GM18511 (cell line): ENCODE measurements at regions not wholly inside any gene's neighbourhood (a gene's known extent, or its start where the extent isn't known, plus 50 kb on each side); places are given as distances from the start of the nearest gene placed in this dataset.

ENCODE experiments used
- ATAC-seq: cut with Tn5 transposase; IDR thresholded peaks from one replicate; pipeline ENCODE4 v1.9.1; 2021; ENCODE audit warnings: mild to moderate bottlenecking, moderate library complexity; ENCODE audit not compliant: unreplicated experiment

DNA sequence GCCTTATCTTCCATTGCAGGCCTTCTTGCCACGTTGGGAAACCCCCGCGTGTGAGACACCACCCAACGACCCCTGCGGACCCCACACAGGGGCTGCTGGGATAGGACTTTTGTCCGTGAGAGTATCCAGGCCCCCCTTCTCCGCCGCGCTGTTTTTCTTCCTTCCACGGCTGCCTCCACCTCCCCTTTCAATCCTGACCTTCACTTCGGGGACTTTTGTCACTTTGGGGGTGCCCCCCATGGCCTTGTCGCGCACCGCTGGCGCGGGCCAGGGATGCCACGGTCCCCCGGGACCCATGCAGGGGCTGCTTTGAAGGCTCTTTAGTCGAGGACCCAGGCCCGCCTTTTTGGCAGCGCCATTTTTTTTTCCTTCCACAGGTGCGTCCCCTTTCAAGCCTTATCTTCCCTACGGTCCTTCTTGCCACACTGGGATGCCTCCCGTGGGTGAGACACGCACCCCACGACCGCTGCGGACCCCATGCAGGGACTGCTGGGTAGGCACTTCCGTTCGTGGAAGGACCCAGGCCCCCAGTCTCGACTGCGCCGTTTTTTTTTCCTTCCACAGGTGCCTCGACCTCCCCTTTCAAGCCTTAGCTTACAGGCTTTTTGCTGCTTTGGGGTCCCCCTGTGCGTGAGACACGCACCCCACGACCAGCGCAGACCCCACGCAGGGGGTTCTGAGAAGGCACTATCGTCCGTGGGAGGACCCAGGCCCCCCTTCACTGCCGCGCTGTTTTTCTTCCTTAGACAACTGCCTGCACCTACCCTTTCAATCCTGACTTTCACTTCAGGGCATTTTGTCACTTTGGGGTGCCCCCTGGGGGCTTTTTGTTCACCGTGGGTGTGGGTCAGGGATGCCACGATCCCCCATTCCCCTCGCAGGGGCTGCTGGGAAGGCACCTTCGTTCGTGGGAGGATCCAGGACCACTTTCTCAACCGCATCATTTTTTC, 267.4 kb downstream of the ALG10 start:
- ATAC-seq: no peak

DNA sequence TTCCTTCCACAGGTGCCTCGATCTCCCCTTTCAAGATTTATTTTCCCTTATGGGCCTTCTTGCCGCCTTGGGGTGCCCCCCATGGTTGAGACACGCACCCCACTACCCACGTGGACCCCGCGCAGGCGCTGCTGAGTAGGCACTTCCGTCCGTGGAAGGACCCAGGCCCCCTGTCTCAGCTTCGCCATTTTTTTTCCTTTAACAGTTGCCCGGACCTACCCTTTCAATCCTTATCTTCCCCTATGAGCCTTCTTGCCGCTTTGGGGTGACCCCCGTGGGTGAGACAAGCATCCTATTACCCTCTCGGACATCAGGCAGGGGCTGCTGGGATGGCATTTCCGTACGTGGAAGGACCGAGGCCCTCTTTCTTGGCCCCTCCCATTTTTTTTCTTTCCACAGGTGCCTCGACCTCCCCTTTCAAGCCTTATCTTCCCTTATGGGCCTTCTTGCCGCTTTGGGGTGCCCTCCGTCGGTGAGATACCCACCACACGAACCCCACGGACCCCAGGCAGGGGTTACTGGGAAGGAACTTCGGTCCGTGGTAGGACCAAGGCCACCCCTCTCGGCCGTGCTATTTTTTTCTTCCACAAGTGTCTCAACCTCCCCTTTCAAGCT, 268.2 kb downstream of the ALG10 start:
- no peak for ATAC-seq

DNA sequence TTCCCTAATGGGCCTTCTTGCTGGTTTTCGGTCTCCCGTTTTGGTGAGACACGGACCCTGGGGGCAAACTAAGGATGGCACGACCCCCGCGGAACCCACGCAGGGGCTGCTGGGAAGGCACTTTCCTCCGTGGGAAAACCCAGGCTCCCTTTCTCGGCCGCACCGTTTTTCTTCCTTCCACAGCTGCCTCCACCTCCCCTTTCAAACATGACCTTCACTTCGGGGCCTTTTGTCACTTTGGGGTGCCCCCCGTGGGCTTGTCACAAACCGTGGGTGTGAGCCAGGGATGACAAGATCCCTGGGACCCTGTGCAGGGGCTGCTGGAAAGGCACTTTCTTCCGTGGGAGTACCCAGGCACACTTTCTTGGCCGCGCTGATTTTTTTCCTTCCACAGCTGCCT, 268.7 kb downstream of the ALG10 start:
- no peak for ATAC-seq

DNA sequence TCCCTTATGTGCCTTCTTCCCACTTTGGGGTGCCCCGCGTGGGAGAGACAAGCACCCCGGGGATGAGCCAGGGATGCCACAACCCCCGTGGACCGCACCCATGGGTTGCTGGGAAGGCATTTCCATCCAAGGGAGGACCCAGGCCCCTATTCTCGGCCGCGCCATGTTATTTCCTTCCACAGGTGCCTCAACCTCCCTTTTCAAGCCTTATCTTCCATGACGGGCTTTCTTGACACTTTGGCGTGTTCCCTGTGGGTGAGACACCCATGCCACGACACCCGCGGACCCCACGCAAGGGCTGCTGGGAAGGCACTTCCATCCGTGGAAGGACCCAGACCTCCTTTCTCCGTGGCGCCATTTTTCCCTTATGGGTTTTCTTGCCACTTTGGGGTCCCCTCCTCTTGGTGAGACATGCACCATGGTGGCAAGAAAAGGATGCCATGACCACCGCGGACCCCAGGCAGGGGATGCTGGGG, 269.2 kb downstream of the ALG10 start:
- no peak for ATAC-seq

DNA sequence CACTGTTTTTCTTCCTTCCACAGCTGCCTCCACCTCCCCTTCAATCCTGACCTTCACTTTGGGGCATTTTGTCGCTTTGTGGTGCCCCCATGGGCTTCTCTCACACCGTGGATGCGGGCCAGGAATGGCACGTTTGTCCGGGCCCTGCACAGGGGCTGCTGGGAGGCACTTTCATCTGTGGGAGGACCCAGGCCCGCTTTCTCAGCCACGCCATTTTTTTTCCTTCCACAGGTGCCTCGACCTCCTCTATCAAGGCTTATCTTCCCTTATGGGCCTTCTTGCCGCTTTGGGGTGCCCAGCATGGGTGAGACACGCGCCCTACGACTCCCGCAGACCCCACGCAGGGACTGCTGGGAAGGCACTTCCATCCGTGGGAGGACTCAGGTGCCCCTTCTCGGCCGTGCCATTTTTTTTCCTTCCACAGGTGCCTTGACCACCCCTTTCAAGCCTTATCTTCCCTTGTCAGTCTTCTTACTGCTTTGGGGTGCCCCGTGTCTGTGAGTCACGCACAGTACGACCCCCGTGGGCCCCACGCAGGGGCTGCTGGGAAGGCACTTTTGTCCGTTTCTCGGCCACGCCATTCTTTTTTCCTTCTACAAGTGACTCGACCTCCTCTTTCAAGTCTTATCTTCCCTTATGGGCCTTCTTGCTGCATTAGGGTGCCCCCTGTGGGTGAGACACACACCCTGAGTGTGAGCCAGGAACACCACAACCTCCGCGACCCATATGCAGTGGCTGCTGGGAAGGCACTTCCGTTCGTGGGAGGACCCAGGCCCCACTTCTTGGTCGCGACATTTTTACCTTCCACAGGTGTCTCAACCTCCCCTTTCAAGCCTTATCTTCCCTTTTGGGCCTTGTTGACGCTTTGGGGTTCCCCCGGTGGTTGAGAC, 270.7 kb downstream of the ALG10 start:
- ATAC-seq: no peak

DNA sequence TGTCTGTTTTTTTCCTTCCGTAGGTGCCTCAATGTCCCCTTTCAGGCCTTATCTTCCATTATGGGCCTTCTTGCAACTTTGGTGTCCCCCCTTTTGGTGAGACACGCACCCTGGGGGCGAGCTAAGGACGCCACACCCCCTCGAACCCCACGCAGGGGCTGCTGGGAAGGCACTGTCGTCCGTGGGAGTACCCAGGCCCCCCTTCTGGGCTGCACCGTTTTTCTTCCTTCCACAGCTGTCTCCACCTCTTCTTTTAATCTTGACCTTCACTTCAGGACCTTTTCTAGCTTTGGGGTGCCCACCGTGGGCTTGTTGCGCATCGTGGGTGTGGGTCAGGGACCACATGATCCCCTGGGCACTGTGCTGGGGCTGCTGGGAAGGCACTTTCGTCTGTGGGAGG, 271.8 kb downstream of the ALG10 start:
- ATAC-seq: no peak

DNA sequence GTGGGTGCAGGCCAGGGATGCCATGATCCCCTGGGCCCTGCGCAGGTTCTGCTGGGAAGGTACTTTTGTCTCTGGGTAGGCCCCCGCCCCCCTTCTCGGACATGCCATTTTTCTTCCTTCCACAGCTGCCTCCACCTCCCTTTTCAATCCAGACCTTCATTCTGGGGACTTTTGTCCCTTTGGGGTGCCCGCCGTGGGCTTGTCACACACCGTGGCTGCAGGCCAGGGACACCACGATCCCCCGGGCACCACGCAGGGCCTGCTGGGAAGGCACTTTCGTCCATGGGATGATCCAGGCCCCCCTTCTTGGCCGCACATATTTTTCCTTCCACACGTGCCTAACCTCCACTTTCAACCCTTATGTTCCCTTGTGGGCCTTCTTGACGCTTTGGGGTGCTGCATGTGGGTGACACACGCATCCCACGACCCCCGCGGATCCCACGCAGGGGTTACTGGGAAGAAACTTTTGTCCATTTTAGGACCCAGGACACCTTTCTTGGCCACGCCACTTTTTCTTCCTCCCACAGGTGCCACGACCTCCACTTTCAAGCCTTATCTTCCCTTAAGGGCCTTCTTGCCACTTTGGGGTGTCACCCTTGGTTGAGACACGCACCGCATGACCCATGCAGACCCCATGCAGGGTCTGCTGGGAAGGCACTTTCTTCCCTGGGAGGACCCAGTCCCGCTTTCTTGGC, 272.5 kb downstream of the ALG10 start:
- no peak for ATAC-seq

DNA sequence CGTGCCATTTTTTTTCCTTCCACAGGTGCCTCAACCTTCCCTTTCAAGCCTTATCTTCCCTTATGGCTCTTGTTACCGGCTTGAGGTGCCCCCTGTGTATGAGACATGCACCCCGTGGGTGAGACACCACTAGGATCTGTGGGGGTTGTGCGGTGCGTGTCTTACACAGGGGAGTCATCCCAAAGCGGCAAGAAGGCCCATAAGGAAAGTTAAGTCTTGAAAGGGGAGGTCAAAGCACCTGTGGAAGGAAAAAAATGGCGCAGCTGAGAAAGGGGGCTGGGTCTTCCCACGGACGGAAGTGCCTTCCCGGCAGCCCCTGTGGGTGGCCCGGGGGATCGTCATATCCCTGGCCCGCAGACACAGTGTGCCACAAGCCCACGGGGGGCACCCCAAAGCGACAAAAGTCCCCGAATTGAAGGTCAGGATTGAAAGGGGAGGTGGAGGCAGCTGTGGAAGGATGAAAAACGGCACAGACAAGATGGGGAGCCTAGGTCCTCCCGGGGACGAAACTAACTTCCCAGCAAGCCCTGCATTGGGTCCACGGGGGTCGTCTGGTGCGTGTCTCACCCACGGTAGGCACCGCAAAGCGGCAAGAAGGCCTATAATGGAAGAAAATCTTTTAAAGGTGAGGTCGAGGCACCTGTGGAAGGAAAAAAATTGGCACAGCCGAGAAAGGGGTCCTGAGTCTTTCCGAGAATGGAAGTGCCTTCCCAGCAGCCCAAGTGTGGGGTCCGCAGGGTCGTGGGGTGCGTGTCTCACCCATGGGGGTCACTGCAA, 273.3 kb downstream of the ALG10 start:
- ATAC-seq: no peak

DNA sequence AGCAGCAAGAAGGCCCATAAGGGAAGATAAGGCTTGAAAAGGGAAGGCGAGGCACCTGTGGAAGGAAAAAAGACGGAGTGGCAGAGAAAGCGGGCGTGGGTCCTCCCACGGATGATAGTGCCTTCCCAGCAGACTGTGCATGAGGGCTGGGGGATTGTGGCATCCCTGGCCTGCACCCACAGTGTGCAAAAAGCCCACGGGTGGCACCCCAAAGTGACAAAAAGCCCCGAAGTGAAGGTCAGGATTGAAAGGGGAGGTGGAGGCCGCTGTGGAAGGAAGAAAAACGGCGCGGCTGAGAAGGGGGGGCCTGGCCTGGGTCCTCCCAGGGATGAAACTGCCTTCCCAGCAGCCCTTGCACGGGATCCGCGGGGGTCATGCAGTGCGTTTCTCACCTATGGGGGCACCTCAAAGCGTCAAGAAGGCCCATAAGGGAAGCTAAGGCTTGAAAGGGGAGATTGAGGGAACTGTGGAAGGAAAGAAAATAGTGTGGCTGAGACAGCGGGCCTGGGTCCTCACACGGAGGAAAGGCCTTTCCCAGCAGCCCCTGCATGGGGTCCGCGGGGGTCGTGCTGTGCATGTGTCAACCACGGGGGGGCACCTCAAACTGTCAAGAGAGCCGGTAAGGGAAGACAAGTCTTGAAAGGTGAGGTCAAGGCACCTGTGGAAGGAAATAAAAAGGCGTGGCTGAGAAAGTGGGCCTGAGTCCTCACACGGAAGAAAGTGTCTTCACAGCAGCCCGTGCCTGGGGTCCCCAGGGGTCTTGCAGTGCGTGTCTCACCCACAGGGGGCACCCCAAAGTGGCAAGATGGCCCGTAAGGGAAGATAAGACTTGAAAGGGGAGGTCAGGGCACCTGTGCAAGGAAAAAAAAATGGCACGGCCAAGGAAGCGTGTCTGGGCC, 274.1 kb downstream of the ALG10 start:
- ATAC-seq: no peak

DNA sequence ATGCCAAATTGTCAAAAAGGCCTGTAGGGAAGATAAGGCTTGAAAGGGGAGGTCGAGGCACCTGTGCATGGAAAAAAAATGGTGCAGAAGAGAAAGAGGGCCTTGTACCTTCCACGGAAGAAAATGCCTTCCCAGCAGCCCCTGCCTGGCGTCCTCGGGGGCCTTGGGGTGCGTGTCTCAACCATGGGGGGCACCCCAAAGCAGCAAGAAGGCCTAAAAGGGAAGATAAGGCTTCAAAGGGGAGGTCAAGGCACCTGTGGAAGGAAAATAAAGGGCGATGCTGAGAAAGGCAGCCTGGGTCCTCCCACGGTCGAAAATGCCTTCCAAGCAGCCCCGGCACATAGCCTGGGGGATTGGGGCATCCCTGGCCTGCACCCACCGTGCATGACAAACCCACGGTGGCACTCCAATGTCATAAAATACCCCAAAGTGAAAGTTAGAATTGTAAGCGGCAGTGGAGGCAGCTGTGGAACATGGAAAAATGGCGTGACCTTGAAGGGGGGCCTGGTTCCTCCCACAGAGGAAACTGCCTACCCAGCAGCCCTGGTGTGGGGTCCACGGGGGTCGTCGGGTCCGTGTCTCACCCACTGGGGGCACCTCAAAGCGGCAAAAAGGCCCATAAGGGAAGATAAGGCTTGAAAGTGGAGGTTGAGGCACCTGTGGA, 275.0 kb downstream of the ALG10 start:
- no peak for ATAC-seq

DNA sequence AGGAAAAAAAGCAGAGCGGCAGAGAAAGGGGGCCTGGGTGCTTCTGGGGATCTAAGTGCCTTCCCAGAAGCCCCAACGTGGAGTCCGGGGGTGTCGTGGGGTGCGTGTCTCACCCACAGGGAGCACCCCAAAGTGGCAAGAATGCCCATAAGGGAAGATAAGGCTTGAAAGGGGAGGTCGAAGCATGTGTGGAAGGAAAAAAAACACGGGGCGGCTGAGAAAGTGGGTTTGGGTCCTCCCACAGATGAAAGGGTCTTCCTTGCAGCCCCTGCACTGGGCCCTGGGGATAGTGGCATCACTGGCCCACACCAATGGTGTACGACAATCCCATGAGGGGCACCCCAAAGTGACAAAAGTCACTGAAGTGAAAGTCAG, 275.5 kb downstream of the ALG10 start:
- no peak for ATAC-seq

DNA sequence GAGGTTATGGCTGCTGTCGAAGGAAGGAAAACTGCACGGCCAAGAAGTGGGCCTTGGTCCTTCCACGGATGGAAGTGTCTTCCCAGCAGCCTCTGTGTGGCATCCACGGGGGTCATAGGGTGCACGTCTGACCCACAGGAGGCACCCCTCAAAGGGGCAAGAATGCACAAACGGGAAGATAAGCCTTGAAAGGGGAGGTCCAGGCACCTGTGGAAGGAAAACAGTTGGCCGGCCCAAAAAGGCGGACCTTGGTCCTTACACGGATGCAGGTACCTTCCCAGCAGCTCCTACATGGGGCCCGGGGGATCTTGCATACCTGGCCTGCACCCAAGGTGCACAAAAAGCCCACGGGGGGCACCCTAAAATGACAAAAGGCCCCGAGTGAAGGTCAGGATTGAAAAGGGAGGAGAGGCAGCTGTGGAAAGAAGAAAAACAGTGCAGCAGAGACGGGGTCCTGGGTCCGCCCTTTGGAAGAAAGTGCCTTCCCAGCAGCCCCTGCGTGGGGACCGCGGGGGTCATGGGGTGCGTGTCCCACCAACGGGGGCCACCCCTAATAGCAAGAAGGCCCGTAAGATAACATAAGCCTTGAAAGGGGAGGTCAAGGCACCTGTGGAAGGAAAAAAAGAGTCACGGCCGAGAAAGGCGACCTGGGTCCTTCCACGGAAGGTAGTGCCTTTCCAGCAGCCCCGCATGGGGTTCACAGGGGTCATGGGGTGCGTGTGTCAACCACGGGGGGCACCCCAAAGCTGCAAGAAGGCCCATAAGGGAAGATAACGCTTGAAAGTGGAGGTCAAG, 276.1 kb downstream of the ALG10 start:
- ATAC-seq: no peak

DNA sequence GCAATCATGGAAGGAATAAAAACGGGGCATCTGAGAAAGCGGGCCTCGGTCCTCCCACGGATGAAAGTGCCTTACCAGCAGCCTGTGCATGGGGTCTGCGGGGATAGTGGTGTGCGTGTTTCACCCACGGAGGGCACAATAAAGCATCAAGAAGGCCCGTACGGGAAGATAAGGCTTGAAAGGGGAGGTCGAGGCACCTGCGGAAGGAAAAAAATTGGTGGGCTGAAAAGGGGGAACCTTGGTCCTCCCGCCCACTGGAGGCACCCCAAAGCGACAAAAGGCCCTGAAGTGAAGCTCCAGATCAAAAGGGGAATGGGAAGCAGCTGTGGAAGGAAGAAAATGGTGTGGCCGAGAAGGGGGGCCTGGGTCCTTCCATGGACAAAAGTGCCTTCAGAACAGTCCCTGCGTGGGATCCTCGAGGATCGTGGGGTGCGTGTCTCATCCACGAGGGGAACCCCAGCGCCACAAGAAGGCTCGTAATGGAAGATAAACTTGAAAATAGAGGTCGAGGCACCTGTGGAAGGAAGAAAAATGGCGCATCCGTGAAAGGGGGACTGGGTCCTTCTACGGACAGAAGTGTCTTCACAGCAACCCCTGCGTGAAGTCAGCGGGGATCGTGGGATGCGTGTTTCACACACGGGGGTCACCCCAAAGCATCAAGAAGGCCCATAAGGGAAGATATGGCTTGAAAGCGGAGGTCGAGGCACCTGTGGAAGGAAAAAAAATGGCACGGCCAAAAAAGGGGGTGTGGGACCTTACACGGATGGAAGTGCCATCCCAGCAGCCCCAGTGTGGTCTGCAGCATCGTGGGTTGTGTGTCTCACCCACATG, 276.9 kb downstream of the ALG10 start:
- no peak for ATAC-seq

DNA sequence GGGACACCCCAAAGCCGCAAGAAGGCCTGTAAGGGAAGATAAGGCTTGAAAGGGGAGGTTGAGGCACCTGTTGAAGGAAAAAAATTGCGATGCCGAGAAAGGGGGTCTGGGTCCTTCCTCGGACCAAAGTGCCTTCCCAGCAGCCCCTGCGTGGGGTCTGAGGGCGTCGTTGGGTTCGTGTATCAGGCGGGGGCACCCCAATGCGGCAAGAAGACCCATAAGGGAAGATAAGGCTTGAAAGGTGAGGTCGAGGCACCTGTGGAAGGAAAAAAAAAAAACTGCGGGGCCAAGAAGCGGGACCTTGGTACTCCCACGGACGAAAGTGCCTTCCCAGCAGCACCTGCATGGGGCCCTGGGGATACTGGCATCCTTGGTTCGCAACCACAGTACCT, 277.5 kb downstream of the ALG10 start:
- no peak for ATAC-seq

DNA sequence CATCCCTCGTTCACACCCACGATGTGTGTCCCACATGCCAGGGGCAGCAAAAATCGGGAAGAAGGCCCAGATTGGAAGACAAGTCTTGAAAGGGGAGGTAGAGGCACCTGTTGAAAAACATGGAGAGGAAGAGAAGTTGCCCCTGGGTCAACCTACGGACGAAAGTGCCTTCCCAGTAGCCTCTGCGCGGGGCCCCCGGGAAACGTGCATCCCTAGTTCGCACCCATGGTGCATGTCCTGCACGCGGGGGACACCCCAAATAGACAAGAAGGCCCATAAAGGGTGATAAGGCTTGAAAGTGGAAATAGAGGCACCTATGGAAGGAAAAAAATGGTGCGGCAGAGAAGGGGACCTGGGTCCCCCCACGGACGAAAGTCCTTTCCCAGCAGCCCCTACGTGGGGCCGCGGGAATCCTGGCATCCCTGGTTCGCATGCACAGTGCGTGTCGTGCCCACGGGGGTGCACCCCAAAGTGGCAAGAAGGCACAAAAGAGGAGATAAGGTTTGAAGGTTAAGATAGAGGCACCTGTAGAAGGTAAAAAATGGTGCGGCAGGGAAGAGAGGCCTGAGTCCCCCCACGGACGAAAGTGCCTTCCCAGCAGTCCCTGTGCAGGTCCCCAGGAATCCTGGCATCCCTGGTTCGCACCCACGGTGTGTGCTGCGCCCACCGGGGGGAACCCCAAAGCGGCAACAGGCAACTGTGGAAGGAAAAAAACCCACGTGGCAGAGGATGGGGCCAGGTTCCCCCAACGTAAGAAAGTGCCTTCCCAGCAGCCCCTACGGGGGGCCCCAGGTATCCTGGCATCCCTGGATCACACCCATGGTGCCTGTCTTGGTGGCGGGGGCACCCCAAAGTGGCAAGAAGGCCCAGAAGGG, 278.3 kb downstream of the ALG10 start:
- ATAC-seq: no peak
